WTC11 (cell line): ENCODE measurements at regions not wholly inside any gene's neighbourhood (a gene's known extent, or its start where the extent isn't known, plus 50 kb on each side); places are given as distances from the start of the nearest gene placed in this dataset.

Experiments
- ATF1 ChIP-seq: sonication (generic); formaldehyde crosslinking; IDR thresholded peaks from 2 replicates; pipeline ENCODE4 v1.8.1; 2023; ENCODE audit warnings: mild to moderate bottlenecking, moderate library complexity, missing genetic modification reagents
- ATF3 ChIP-seq: sonication (generic); formaldehyde crosslinking; conservative IDR thresholded peaks from 2 replicates; pipeline ENCODE4 v1.8.1; 2022; ENCODE audit warnings: mild to moderate bottlenecking, missing genetic modification reagents
- CTCF ChIP-seq: fragments of 200-600 bp; IDR thresholded peaks from 2 replicates; pipeline ENCODE4 v1.8.0; 2022; ENCODE audit warnings: antibody characterized with exemption
- ESRRA ChIP-seq: sonication (generic); formaldehyde crosslinking; IDR thresholded peaks from 2 replicates; pipeline ENCODE4 v1.8.1; 2022; ENCODE audit warnings: mild to moderate bottlenecking, missing genetic modification reagents, borderline replicate concordance
- JUN ChIP-seq: sonication (generic); formaldehyde crosslinking; IDR thresholded peaks from 2 replicates; pipeline ENCODE4 v1.8.0; 2023; ENCODE audit warnings: mild to moderate bottlenecking, missing genetic modification reagents
- MAX ChIP-seq: sonication (generic); formaldehyde crosslinking; IDR thresholded peaks from 2 replicates; pipeline ENCODE4 v1.8.0; 2022; ENCODE audit warnings: mild to moderate bottlenecking, missing genetic modification reagents
- MLX ChIP-seq: sonication (generic); formaldehyde crosslinking; IDR thresholded peaks from 2 replicates; pipeline ENCODE4 v1.8.1; 2023; ENCODE audit warnings: mild to moderate bottlenecking, missing genetic modification reagents, moderate library complexity
- NR2C2 ChIP-seq: sonication (generic); formaldehyde crosslinking; IDR thresholded peaks from 2 replicates; pipeline ENCODE4 v1.8.0; 2022; ENCODE audit warnings: mild to moderate bottlenecking, missing genetic modification reagents
- RELA ChIP-seq: sonication (generic); formaldehyde crosslinking; IDR thresholded peaks from 2 replicates; pipeline ENCODE4 v1.8.1; 2022; ENCODE audit warnings: missing genetic modification reagents, mild to moderate bottlenecking, borderline replicate concordance
- TF ChIP-seq, protein P1 (sequence below): sonication (generic); formaldehyde crosslinking; IDR thresholded peaks from 2 replicates; pipeline ENCODE4 v1.8.1; 2023; ENCODE audit warnings: mild to moderate bottlenecking, missing genetic modification reagents
- TF ChIP-seq, protein P2 (sequence below): sonication (generic); formaldehyde crosslinking; IDR thresholded peaks from 2 replicates; pipeline ENCODE4 v1.8.1; 2023; ENCODE audit warnings: mild to moderate bottlenecking, missing genetic modification reagents
- TF ChIP-seq, protein P3 (sequence below): fragments of 250-450 bp; sonication (Bioruptor Pico); IDR thresholded peaks from 2 replicates; pipeline ENCODE4 v1.9.0; 2021; ENCODE audit warnings: mild to moderate bottlenecking, borderline replicate concordance
- TF ChIP-seq, protein P4 (sequence below): sonication (generic); formaldehyde crosslinking; IDR thresholded peaks from 2 replicates; pipeline ENCODE4 v1.8.1; 2023; ENCODE audit warnings: mild to moderate bottlenecking, moderate library complexity, missing genetic modification reagents

DNA sequence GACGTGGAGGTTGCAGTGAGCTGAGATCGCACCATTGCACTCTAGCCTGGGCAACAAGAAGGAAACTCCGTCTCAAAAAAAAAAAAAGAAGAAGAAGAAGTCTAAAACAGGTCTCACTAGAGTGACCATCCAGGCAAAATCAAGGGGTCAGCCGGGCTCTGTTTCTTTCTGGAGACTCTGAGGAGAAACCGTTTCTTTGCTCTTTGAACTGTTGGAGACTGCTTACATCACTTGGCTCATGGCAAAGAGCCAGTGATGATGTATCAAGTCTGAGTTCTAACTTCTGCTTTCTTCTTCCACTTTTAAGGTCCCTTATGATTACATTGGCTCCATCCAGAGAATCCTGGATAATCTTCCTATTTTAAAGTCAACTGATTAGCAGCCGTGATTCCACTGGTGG, 306.8 kb downstream of the WDR11 start:
- TF ChIP-seq ESRRA (CRISPR knock-in tag) (no peak), ATF3 (CRISPR knock-in tag) (no peak), CTCF (no peak), MAX (CRISPR knock-in tag) (no peak), NR2C2 (CRISPR knock-in tag) (no peak), ATF1 (CRISPR knock-in tag) (no peak), MLX (no peak), RELA (CRISPR knock-in tag) (no peak), JUN (CRISPR knock-in tag) (no peak)
- TF ChIP-seq, protein P1, sequence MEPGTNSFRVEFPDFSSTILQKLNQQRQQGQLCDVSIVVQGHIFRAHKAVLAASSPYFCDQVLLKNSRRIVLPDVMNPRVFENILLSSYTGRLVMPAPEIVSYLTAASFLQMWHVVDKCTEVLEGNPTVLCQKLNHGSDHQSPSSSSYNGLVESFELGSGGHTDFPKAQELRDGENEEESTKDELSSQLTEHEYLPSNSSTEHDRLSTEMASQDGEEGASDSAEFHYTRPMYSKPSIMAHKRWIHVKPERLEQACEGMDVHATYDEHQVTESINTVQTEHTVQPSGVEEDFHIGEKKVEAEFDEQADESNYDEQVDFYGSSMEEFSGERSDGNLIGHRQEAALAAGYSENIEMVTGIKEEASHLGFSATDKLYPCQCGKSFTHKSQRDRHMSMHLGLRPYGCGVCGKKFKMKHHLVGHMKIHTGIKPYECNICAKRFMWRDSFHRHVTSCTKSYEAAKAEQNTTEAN: no peak
- TF ChIP-seq, protein P2, sequence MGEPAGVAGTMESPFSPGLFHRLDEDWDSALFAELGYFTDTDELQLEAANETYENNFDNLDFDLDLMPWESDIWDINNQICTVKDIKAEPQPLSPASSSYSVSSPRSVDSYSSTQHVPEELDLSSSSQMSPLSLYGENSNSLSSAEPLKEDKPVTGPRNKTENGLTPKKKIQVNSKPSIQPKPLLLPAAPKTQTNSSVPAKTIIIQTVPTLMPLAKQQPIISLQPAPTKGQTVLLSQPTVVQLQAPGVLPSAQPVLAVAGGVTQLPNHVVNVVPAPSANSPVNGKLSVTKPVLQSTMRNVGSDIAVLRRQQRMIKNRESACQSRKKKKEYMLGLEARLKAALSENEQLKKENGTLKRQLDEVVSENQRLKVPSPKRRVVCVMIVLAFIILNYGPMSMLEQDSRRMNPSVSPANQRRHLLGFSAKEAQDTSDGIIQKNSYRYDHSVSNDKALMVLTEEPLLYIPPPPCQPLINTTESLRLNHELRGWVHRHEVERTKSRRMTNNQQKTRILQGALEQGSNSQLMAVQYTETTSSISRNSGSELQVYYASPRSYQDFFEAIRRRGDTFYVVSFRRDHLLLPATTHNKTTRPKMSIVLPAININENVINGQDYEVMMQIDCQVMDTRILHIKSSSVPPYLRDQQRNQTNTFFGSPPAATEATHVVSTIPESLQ: no peak
- TF ChIP-seq, protein P3, sequence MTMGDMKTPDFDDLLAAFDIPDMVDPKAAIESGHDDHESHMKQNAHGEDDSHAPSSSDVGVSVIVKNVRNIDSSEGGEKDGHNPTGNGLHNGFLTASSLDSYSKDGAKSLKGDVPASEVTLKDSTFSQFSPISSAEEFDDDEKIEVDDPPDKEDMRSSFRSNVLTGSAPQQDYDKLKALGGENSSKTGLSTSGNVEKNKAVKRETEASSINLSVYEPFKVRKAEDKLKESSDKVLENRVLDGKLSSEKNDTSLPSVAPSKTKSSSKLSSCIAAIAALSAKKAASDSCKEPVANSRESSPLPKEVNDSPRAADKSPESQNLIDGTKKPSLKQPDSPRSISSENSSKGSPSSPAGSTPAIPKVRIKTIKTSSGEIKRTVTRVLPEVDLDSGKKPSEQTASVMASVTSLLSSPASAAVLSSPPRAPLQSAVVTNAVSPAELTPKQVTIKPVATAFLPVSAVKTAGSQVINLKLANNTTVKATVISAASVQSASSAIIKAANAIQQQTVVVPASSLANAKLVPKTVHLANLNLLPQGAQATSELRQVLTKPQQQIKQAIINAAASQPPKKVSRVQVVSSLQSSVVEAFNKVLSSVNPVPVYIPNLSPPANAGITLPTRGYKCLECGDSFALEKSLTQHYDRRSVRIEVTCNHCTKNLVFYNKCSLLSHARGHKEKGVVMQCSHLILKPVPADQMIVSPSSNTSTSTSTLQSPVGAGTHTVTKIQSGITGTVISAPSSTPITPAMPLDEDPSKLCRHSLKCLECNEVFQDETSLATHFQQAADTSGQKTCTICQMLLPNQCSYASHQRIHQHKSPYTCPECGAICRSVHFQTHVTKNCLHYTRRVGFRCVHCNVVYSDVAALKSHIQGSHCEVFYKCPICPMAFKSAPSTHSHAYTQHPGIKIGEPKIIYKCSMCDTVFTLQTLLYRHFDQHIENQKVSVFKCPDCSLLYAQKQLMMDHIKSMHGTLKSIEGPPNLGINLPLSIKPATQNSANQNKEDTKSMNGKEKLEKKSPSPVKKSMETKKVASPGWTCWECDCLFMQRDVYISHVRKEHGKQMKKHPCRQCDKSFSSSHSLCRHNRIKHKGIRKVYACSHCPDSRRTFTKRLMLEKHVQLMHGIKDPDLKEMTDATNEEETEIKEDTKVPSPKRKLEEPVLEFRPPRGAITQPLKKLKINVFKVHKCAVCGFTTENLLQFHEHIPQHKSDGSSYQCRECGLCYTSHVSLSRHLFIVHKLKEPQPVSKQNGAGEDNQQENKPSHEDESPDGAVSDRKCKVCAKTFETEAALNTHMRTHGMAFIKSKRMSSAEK (CRISPR knock-in tag): no peak
- TF ChIP-seq, protein P4, sequence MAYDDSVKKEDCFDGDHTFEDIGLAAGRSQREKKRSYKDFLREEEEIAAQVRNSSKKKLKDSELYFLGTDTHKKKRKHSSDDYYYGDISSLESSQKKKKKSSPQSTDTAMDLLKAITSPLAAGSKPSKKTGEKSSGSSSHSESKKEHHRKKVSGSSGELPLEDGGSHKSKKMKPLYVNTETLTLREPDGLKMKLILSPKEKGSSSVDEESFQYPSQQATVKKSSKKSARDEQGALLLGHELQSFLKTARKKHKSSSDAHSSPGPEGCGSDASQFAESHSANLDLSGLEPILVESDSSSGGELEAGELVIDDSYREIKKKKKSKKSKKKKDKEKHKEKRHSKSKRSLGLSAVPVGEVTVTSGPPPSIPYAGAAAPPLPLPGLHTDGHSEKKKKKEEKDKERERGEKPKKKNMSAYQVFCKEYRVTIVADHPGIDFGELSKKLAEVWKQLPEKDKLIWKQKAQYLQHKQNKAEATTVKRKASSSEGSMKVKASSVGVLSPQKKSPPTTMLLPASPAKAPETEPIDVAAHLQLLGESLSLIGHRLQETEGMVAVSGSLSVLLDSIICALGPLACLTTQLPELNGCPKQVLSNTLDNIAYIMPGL (CRISPR knock-in tag): no peak
